CD4-positive, alpha-beta T cell (primary cell): ENCODE measurements at regions not wholly inside any gene's neighbourhood (a gene's known extent, or its start where the extent isn't known, plus 50 kb on each side); places are given as distances from the start of the nearest gene placed in this dataset.

ENCODE experiments used
- ATAC-seq: fragments of 200-7000 bp; cut with Tn5 transposase; one replicate; pipeline ENCODE4 v1.10.0; 2022; ENCODE audit warnings: mild to moderate bottlenecking; ENCODE audit not compliant: poor library complexity
- CTCF ChIA-PET: fragments of 350-600 bp; sonication (Branson Sonifier 250); formaldehyde crosslinking; loops from one replicate; lab custom pipeline; 2021; ENCODE audit warnings: antibody characterized with exemption, inconsistent platforms; lab: Charles Lee
- POLR2A ChIA-PET: fragments of 350-600 bp; sonication (Branson Sonifier 250); formaldehyde crosslinking; loops from one replicate; lab custom pipeline; 2021; ENCODE audit warnings: antibody characterized with exemption, inconsistent platforms; lab: Charles Lee
- DNase-seq, 14 experiments: peaks; one replicate each; pipeline ENCODE4 v3.0.0-alpha.2; 2013 to 2020; ENCODE audit warnings: mixed read lengths in 2 of 14
- H3K27ac ChIP-seq, 2 donors: one replicate each; pipeline versions ENCODE4 v1.5.1 to v1.7.0; 2013; ENCODE audit warnings: low read length in 2 of 2, low read depth in 1 of 2, mild to moderate bottlenecking in 1 of 2
- H3K27me3 ChIP-seq, 2 experiments: 1 replicate in 1 of 2; 2 replicates in 1 of 2; pipeline versions ENCODE4 v1.6.1 to v1.7.0; 2013; ENCODE audit warnings: low read length in 2 of 2, control low read depth in 1 of 2, mild to moderate bottlenecking in 1 of 2, moderate library complexity in 1 of 2; ENCODE audit not compliant: insufficient read depth in 2 of 2, control insufficient read depth in 1 of 2
- H3K36me3 ChIP-seq: one replicate; pipeline ENCODE4 v1.6.1; 2013; ENCODE audit warnings: low read length, control low read depth; ENCODE audit not compliant: insufficient read depth
- H3K4me1 ChIP-seq: one replicate; pipeline ENCODE4 v1.6.1; 2013; ENCODE audit warnings: low read length, control low read depth; ENCODE audit not compliant: insufficient read depth
- H3K4me3 ChIP-seq: one replicate; pipeline ENCODE4 v1.5.1; 2013; ENCODE audit warnings: mild to moderate bottlenecking, low read length, moderate library complexity
- H3K9me3 ChIP-seq, 2 experiments: 1 replicate in 1 of 2; 2 replicates in 1 of 2; pipeline versions ENCODE4 v1.6.1 to v1.7.0; 2013; ENCODE audit warnings: low read length in 2 of 2, mild to moderate bottlenecking in 2 of 2, control low read depth in 1 of 2, moderate library complexity in 1 of 2; ENCODE audit not compliant: control insufficient read depth in 1 of 2, insufficient read depth in 1 of 2
- H3K27ac Mint-ChIP-seq: one replicate; pipeline ENCODE4 v1.8.0; 2020; ENCODE audit warnings: mixed read lengths
- H3K27me3 Mint-ChIP-seq: one replicate; pipeline ENCODE4 v1.8.0; 2021; ENCODE audit warnings: mixed read lengths
- H3K36me3 Mint-ChIP-seq: one replicate; pipeline ENCODE4 v1.8.0; 2021; ENCODE audit warnings: low read depth, mixed read lengths
- H3K4me1 Mint-ChIP-seq: one replicate; pipeline ENCODE4 v1.8.0; 2021; ENCODE audit warnings: low read depth, mixed read lengths
- H3K4me3 Mint-ChIP-seq: one replicate; pipeline ENCODE4 v1.8.0; 2020; ENCODE audit warnings: mild to moderate bottlenecking, mixed read lengths
- H3K9me3 Mint-ChIP-seq: one replicate; pipeline ENCODE4 v1.8.0; 2020; ENCODE audit warnings: mixed read lengths
- intact Hi-C, 2 experiments: fragments of 100-400 bp; cut with DNase I in 1 of 2; cut with micrococcal nuclease in 1 of 2; formaldehyde crosslinking; loops; one replicate each; pipeline versions ENCODE4 v1.15.1 to v1.9.0; 2023 to 2025; cut with DNase I, micrococcal nuclease
- TF ChIP-seq, protein P1 (sequence below): fragments of 200-600 bp; IDR thresholded peaks from one replicate; pipeline ENCODE4 v1.8.0; 2022; ENCODE audit warnings: antibody characterized with exemption, mild to moderate bottlenecking

DNA sequence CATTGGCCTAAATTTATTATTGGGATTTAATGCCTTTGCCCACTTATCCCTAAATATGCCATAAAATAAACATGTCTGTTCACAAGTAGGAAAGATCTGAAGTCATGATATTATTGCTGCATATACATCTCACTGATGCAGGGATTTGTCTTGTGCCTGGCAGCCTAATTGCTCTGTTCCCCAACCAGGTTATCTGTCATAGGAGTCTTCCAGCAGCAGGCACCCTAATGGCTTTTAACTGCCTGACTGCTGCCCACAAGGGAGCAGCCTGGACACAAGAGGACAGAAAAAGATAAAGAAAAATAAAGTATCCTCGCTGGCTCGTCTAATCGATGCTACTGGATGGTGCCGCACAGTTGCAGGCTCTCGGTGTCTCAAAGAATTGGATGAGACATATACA lies 337.6 kb upstream of the FAR2 start:
- no peak for DNase-seq
- POLR2A ChIA-PET, result no interaction called here
- Histone ChIP-seq H3K27ac (no peak overlapping the region), H3K27me3 (peaks cover 0 to 3% of the 10 kb centered on the region in 2 experiments), H3K9me3 (no peaks in the 10 kb centered on the region), H3K4me1 (no peaks in the 10 kb centered on the region), H3K36me3 (no peaks in the 10 kb centered on the region), H3K4me3 (no peak overlapping the region)
- no peak overlapping the region for H3K27ac Mint-ChIP-seq
- ATAC-seq, result no peak
- H3K9me3 Mint-ChIP-seq, result no peaks in the 10 kb centered on the region
- no peak overlapping the region for H3K4me3 Mint-ChIP-seq
- H3K4me1 Mint-ChIP-seq, result no peaks in the 10 kb centered on the region
- intact Hi-C loops, result no loop called here
- CTCF ChIA-PET, result no interaction called here
- no peaks in the 10 kb centered on the region for H3K36me3 Mint-ChIP-seq
- H3K27me3 Mint-ChIP-seq, result peaks cover 6% of the 10 kb centered on the region
- TF ChIP-seq, protein P1, sequence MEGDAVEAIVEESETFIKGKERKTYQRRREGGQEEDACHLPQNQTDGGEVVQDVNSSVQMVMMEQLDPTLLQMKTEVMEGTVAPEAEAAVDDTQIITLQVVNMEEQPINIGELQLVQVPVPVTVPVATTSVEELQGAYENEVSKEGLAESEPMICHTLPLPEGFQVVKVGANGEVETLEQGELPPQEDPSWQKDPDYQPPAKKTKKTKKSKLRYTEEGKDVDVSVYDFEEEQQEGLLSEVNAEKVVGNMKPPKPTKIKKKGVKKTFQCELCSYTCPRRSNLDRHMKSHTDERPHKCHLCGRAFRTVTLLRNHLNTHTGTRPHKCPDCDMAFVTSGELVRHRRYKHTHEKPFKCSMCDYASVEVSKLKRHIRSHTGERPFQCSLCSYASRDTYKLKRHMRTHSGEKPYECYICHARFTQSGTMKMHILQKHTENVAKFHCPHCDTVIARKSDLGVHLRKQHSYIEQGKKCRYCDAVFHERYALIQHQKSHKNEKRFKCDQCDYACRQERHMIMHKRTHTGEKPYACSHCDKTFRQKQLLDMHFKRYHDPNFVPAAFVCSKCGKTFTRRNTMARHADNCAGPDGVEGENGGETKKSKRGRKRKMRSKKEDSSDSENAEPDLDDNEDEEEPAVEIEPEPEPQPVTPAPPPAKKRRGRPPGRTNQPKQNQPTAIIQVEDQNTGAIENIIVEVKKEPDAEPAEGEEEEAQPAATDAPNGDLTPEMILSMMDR, result no peak

DNA sequence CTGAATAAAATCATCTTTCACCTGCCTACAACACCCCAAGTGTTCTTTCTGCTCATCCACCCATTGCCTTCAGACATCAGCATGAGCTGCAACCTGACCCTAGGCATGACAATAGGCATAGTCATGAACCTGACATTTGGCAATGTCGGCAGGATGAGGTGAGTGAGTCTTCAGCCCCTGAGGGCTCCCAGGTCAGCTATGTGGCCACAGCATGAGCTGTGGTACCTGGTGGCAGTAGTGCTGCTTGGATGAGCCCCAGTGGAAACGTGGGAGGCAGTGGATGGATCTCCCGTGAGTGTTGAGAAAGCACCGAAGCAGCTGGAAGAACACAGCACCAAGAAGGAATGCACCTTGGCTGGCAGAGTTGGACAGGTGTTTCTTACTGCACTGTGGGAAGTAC lies 334.8 kb upstream of the FAR2 start:
- Histone ChIP-seq H3K36me3 (no peaks in the 10 kb centered on the region), H3K27me3 (peaks cover 0 to 3% of the 10 kb centered on the region in 2 experiments), H3K9me3 (no peaks in the 10 kb centered on the region), H3K4me3 (no peak overlapping the region), H3K27ac (no peak overlapping the region), H3K4me1 (no peaks in the 10 kb centered on the region)
- no peak for DNase-seq
- H3K27ac Mint-ChIP-seq, result no peak overlapping the region
- H3K4me3 Mint-ChIP-seq, result no peak overlapping the region
- H3K27me3 Mint-ChIP-seq, result no peaks in the 10 kb centered on the region
- ChIA-PET CTCF (no interaction called here), POLR2A (no interaction called here)
- intact Hi-C loops, result no loop called here
- H3K36me3 Mint-ChIP-seq, result no peaks in the 10 kb centered on the region
- no peaks in the 10 kb centered on the region for H3K4me1 Mint-ChIP-seq
- peaks cover 2% of the 10 kb centered on the region for H3K9me3 Mint-ChIP-seq
- TF ChIP-seq, protein P1, result no peak
- ATAC-seq, result no peak

DNA sequence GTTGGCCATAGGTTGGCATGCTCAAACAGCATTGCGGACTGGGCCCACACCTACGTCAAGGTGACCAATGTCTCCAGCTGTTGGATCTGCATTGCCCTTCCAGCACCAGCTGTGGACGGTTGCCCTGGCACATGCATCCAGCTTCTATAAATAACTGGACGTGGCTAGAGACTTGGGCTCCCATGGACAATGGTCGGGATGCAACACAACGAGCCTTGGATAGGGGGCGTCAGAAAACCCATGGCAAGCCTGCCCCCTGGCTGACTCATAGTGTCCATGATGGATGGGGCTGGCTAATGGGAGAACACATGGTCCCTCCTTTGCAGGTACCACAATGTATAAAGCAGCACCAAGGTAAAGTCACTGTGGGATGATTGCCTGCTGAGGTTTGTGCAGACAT lies 331.6 kb upstream of the FAR2 start:
- Histone ChIP-seq H3K36me3 (no peaks in the 10 kb centered on the region), H3K4me3 (no peak overlapping the region), H3K9me3 (no peaks in the 10 kb centered on the region), H3K27ac (no peak overlapping the region), H3K27me3 (peaks cover 0 to 3% of the 10 kb centered on the region in 2 experiments), H3K4me1 (no peaks in the 10 kb centered on the region)
- intact Hi-C loops, result no loop called here
- POLR2A ChIA-PET, result no interaction called here
- DNase-seq, result no peak
- no peak overlapping the region for H3K4me3 Mint-ChIP-seq
- H3K4me1 Mint-ChIP-seq, result no peaks in the 10 kb centered on the region
- H3K9me3 Mint-ChIP-seq, result peaks cover 2% of the 10 kb centered on the region
- no peak for ATAC-seq
- H3K27me3 Mint-ChIP-seq, result no peaks in the 10 kb centered on the region
- H3K36me3 Mint-ChIP-seq, result no peaks in the 10 kb centered on the region
- TF ChIP-seq, protein P1, result no peak
- H3K27ac Mint-ChIP-seq, result no peak overlapping the region
- CTCF ChIA-PET, result no interaction called here
